HL-60 (cell line): ENCODE measurements at regions not wholly inside any gene's neighbourhood (a gene's known extent, or its start where the extent isn't known, plus 50 kb on each side); places are given as distances from the start of the nearest gene placed in this dataset.

Source experiments
- DNase-seq, 2 experiments: peaks; one replicate each; pipeline ENCODE4 v3.0.0-alpha.2; 2010 to 2020; ENCODE audit warnings: low read depth in 1 of 2, low spot score in 1 of 2
- H3K27ac ChIP-seq: fragments of 250-450 bp; sonication (Bioruptor Pico); replicated peaks from 2 replicates; pipeline ENCODE4 v1.5.1; 2020; ENCODE audit warnings: mild to moderate bottlenecking, moderate library complexity
- H3K27me3 ChIP-seq: fragments of 250-450 bp; sonication (Bioruptor Pico); 2 replicates; pipeline ENCODE4 v1.5.1; 2021; ENCODE audit warnings: mild to moderate bottlenecking, moderate library complexity; ENCODE audit not compliant: insufficient read depth, poor library complexity, severe bottlenecking
- H3K4me3 ChIP-seq: replicated peaks from 2 replicates; pipeline ENCODE4 v1.5.1; 2011; ENCODE audit warnings: mild to moderate bottlenecking, control low read depth, low read length; ENCODE audit not compliant: insufficient read depth
- GABPA ChIP-seq: IDR thresholded peaks from 2 replicates; pipeline ENCODE4 v1.6.1; 2012; ENCODE audit warnings: low read depth
- POLR2AphosphoS5 ChIP-seq: IDR thresholded peaks from 2 replicates; pipeline ENCODE4 v1.6.1; 2012; ENCODE audit warnings: low read depth
- SPI1 ChIP-seq: IDR thresholded peaks from 2 replicates; pipeline ENCODE4 v1.6.1; 2012; ENCODE audit warnings: low read depth, mild to moderate bottlenecking, borderline replicate concordance
- TF ChIP-seq, protein P1 (sequence below): IDR thresholded peaks from one replicate; pipeline ENCODE4 v1.5.1; 2011; ENCODE audit warnings: low read length, control low read depth, inconsistent platforms; ENCODE audit not compliant: insufficient read depth
- TF ChIP-seq, protein P2 (sequence below): IDR thresholded peaks from 2 replicates; pipeline ENCODE4 v1.6.1; 2012; ENCODE audit warnings: low read depth; ENCODE audit not compliant: insufficient replicate concordance

- TF ChIP-seq, protein P1, sequence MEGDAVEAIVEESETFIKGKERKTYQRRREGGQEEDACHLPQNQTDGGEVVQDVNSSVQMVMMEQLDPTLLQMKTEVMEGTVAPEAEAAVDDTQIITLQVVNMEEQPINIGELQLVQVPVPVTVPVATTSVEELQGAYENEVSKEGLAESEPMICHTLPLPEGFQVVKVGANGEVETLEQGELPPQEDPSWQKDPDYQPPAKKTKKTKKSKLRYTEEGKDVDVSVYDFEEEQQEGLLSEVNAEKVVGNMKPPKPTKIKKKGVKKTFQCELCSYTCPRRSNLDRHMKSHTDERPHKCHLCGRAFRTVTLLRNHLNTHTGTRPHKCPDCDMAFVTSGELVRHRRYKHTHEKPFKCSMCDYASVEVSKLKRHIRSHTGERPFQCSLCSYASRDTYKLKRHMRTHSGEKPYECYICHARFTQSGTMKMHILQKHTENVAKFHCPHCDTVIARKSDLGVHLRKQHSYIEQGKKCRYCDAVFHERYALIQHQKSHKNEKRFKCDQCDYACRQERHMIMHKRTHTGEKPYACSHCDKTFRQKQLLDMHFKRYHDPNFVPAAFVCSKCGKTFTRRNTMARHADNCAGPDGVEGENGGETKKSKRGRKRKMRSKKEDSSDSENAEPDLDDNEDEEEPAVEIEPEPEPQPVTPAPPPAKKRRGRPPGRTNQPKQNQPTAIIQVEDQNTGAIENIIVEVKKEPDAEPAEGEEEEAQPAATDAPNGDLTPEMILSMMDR: no peak
- no peak for TF ChIP-seq POLR2AphosphoS5
- TF ChIP-seq SPI1: no peak
- no peak for TF ChIP-seq GABPA
- TF ChIP-seq, protein P2, sequence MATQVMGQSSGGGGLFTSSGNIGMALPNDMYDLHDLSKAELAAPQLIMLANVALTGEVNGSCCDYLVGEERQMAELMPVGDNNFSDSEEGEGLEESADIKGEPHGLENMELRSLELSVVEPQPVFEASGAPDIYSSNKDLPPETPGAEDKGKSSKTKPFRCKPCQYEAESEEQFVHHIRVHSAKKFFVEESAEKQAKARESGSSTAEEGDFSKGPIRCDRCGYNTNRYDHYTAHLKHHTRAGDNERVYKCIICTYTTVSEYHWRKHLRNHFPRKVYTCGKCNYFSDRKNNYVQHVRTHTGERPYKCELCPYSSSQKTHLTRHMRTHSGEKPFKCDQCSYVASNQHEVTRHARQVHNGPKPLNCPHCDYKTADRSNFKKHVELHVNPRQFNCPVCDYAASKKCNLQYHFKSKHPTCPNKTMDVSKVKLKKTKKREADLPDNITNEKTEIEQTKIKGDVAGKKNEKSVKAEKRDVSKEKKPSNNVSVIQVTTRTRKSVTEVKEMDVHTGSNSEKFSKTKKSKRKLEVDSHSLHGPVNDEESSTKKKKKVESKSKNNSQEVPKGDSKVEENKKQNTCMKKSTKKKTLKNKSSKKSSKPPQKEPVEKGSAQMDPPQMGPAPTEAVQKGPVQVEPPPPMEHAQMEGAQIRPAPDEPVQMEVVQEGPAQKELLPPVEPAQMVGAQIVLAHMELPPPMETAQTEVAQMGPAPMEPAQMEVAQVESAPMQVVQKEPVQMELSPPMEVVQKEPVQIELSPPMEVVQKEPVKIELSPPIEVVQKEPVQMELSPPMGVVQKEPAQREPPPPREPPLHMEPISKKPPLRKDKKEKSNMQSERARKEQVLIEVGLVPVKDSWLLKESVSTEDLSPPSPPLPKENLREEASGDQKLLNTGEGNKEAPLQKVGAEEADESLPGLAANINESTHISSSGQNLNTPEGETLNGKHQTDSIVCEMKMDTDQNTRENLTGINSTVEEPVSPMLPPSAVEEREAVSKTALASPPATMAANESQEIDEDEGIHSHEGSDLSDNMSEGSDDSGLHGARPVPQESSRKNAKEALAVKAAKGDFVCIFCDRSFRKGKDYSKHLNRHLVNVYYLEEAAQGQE: no peak
- no peak for DNase-seq
- Histone ChIP-seq H3K27ac (no peak overlapping the region), H3K4me3 (no peak overlapping the region), H3K27me3 (no peaks in the 10 kb centered on the region)
Measured at GRCh38 chr5:74145951-74146350, 494.6 kb downstream of the ENC1 start.

GRCh38 chr5:74143721-74144330 is 496.7 kb downstream of the ENC1 start:
- no peak for DNase-seq
- TF ChIP-seq, protein P1: no peak
- TF ChIP-seq POLR2AphosphoS5 (no peak), SPI1 (no peak), GABPA (no peak)
- TF ChIP-seq, protein P2: no peak
- no peak overlapping the region for H3K27ac ChIP-seq
- no peak overlapping the region for H3K4me3 ChIP-seq
- H3K27me3 ChIP-seq: no peaks in the 10 kb centered on the region

DNA sequence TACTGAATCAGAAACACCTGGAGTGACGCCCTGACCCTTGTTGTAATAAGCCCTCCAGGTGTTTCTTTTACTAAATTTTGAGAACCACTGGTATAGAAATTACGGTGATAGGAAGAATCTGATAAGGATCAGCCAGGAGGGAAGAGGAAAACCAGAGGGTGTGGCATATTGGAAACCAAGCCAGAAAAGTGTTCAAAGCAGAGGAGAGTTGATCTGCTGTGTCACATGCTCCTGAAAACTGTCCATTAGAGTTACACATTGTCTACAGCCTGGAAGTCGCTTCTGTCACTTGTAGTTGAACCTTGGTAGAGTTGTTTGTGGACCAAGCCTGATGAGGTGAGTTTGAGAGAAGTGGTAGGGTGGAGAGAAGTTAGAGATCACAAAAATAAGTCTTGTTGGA is 497.4 kb downstream of the ENC1 start:
- no peak for TF ChIP-seq SPI1
- TF ChIP-seq, protein P1: no peak
- H3K4me3 ChIP-seq: no peak overlapping the region
- no peak overlapping the region for H3K27ac ChIP-seq
- no peak for DNase-seq
- no peaks in the 10 kb centered on the region for H3K27me3 ChIP-seq

GRCh38 chr5:74141053-74141452 is 499.5 kb downstream of the ENC1 start:
- TF ChIP-seq, protein P1: no peak
- TF ChIP-seq GABPA (no peak), POLR2AphosphoS5 (no peak), SPI1 (no peak)
- TF ChIP-seq, protein P2: no peak
- no peak for DNase-seq
- Histone ChIP-seq H3K27me3 (no peaks in the 10 kb centered on the region), H3K4me3 (no peak overlapping the region), H3K27ac (no peak overlapping the region)
